DOHH2 (cell line): ENCODE measurements at regions not wholly inside any gene's neighbourhood (a gene's known extent, or its start where the extent isn't known, plus 50 kb on each side); places are given as distances from the start of the nearest gene placed in this dataset.
"Not testable (repeated sequence)": the region's sequence is repeated elsewhere in the genome, so short reads cannot be mapped to it uniquely, and the experiment has no call there.

Experiments
- H3F3A ChIP-seq: fragments of 200-600 bp; sonication (generic), shearing (Covaris generic); 2 replicates; pipeline ENCODE4 v1.6.0; 2016; ENCODE audit warnings: antibody characterized with exemption, mild to moderate bottlenecking; ENCODE audit not compliant: control insufficient read depth, insufficient read depth
- H3K27ac ChIP-seq: fragments of 200-600 bp; sonication (generic); 2 replicates; pipeline ENCODE4 v1.5.1; 2014; ENCODE audit warnings: low read depth, mild to moderate bottlenecking, low read length, moderate library complexity
- H3K27me3 ChIP-seq: fragments of 200-600 bp; sonication (generic); 2 replicates; pipeline ENCODE4 v1.6.1; 2014; ENCODE audit warnings: mild to moderate bottlenecking, low read length, mixed read lengths; ENCODE audit not compliant: control insufficient read depth
- H3K36me3 ChIP-seq: fragments of 200-600 bp; sonication (generic); 2 replicates; pipeline ENCODE4 v1.6.1; 2014; ENCODE audit warnings: mild to moderate bottlenecking, low read length, moderate library complexity, mixed read lengths; ENCODE audit not compliant: control insufficient read depth
- H3K4me1 ChIP-seq: fragments of 200-600 bp; sonication (generic); 2 replicates; pipeline ENCODE4 v1.6.1; 2014; ENCODE audit warnings: mild to moderate bottlenecking, low read length, mixed read lengths; ENCODE audit not compliant: control insufficient read depth
- H3K4me2 ChIP-seq: fragments of 200-600 bp; sonication (generic); 2 replicates; pipeline ENCODE4 v1.6.0; 2014; ENCODE audit warnings: mild to moderate bottlenecking, low read length, moderate library complexity
- H3K4me3 ChIP-seq: fragments of 200-600 bp; sonication (generic); 2 replicates; pipeline ENCODE4 v1.5.1; 2014; ENCODE audit warnings: mild to moderate bottlenecking, low read length, mixed read lengths
- H3K79me2 ChIP-seq: fragments of 200-600 bp; sonication (generic); 2 replicates; pipeline ENCODE4 v1.6.1; 2014; ENCODE audit warnings: mild to moderate bottlenecking, low read length, mixed read lengths; ENCODE audit not compliant: control insufficient read depth
- H3K9me2 ChIP-seq: fragments of 200-600 bp; sonication (generic); replicated peaks from 2 replicates; pipeline ENCODE4 v1.6.1; 2014; ENCODE audit warnings: mild to moderate bottlenecking, low read length, mixed read lengths; ENCODE audit not compliant: control insufficient read depth
- H3K9me3 ChIP-seq: fragments of 200-600 bp; sonication (generic); 2 replicates; pipeline ENCODE4 v1.6.1; 2014; ENCODE audit warnings: antibody characterized with exemption, low read length, mixed read lengths; ENCODE audit not compliant: control insufficient read depth, insufficient read depth
- H4K20me1 ChIP-seq: fragments of 200-600 bp; sonication (generic); 2 replicates; pipeline ENCODE4 v1.6.0; 2014; ENCODE audit warnings: low read depth, mild to moderate bottlenecking, antibody characterized with exemption, low read length, moderate library complexity; ENCODE audit not compliant: control insufficient read depth, insufficient read depth
- EZH2phosphoT487 ChIP-seq: fragments of 200-600 bp; sonication (generic); IDR thresholded peaks from 2 replicates; pipeline ENCODE4 v1.6.1; 2017; ENCODE audit warnings: borderline replicate concordance, mild to moderate bottlenecking, antibody characterized with exemption, low read length, moderate library complexity, mixed read lengths
- TF ChIP-seq, protein P1 (sequence below): fragments of 200-600 bp; sonication (generic); IDR thresholded peaks from one replicate; pipeline ENCODE4 v1.5.1; 2014; ENCODE audit warnings: antibody characterized with exemption, mild to moderate bottlenecking, low read depth, low read length; ENCODE audit not compliant: poor library complexity, severe bottlenecking

DNA sequence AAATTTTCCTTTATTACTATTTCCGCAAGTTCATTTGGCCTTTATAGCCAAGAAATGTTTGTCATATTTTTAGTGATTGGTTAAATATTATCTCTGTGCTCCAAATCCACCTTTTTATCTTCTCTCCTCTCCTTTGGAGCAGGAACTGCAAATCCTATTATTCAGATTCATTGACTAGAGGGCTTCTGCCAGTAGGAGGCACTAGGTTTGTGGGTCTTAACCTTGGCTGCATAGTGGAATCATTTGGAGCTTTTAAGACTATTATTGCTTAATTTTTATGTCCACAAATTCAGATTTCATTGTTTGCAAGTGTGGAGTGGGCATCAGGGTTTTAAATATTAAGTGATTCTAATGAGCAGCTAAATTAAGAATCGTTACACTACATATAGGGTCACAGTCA lies 75.3 kb upstream of the SYT10 start:
- no peaks in the 10 kb centered on the region for H3K9me3 ChIP-seq
- H3F3A ChIP-seq: no peaks in the 10 kb centered on the region
- H3K9me2 ChIP-seq: no peaks in the 10 kb centered on the region
- no peaks in the 10 kb centered on the region for H3K4me1 ChIP-seq
- no peak overlapping the region for H3K4me3 ChIP-seq
- TF ChIP-seq EZH2phosphoT487: no peak
- TF ChIP-seq, protein P1, sequence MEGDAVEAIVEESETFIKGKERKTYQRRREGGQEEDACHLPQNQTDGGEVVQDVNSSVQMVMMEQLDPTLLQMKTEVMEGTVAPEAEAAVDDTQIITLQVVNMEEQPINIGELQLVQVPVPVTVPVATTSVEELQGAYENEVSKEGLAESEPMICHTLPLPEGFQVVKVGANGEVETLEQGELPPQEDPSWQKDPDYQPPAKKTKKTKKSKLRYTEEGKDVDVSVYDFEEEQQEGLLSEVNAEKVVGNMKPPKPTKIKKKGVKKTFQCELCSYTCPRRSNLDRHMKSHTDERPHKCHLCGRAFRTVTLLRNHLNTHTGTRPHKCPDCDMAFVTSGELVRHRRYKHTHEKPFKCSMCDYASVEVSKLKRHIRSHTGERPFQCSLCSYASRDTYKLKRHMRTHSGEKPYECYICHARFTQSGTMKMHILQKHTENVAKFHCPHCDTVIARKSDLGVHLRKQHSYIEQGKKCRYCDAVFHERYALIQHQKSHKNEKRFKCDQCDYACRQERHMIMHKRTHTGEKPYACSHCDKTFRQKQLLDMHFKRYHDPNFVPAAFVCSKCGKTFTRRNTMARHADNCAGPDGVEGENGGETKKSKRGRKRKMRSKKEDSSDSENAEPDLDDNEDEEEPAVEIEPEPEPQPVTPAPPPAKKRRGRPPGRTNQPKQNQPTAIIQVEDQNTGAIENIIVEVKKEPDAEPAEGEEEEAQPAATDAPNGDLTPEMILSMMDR: peak; percentile 26
- H3K27me3 ChIP-seq: no peaks in the 10 kb centered on the region
- H3K27ac ChIP-seq: no peak overlapping the region
- no peaks in the 10 kb centered on the region for H3K79me2 ChIP-seq
- H4K20me1 ChIP-seq: no peaks in the 10 kb centered on the region
- no peak overlapping the region for H3K4me2 ChIP-seq
- H3K36me3 ChIP-seq: no peaks in the 10 kb centered on the region

- no peak overlapping the region for H3K4me2 ChIP-seq
- H3K27me3 ChIP-seq: no peaks in the 10 kb centered on the region
- no peaks in the 10 kb centered on the region for H3K79me2 ChIP-seq
- TF ChIP-seq, protein P1: no peak
- no peak for TF ChIP-seq EZH2phosphoT487
- H3K9me3 ChIP-seq: no peaks in the 10 kb centered on the region
- no peaks in the 10 kb centered on the region for H3K36me3 ChIP-seq
- no peaks in the 10 kb centered on the region for H4K20me1 ChIP-seq
- H3K27ac ChIP-seq: no peak overlapping the region
- H3K9me2 ChIP-seq: no peaks in the 10 kb centered on the region
- H3F3A ChIP-seq: no peaks in the 10 kb centered on the region
- H3K4me3 ChIP-seq: no peak overlapping the region
- no peaks in the 10 kb centered on the region for H3K4me1 ChIP-seq
Observed at GRCh38 chr12:33519566-33519965, 79.9 kb upstream of the SYT10 start.

DNA sequence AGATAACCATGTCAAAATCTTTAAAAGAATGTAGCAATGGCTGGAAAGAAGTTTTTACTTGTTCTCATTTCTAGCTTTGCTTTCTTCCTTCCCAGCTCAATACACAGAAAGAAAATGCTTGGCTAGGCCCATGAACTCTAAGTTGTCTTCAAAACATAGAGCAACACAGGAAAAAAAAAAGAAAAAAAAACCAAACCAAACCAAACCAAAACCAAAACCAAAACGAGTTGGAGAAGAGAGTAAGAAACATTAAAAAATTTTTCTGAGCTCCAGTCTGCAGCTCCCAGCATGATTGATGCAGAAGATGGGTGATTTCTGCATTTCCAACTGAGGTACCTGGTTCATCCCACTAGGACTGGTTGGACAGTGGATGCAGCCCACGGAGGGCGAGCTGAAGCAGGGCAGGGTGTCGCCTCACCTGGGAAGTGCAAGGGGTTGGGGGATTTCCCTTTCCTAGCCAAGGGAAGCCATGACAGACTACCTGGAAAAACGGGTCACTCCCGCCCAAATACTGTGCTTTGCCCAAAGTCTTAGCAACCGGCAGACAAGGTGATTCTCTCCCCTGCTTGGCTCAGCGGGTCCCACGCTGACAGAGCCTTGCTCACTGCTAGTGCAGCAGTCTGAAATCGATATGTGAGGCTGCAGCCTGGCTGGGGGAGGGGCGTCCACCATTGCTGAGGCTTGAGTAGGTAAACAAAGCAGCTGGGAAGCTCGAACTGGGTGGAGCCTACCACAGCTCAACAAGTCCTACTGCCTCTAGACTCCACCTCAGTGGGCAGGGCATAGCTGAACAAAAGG lies 81.1 kb upstream of the SYT10 start:
- H3K27ac ChIP-seq, H3K4me3 ChIP-seq, H3K4me2 ChIP-seq: not testable (repeated sequence)

GRCh38 chr12:33529031-33529430 lies 89.4 kb upstream of the SYT10 start:
- no peaks in the 10 kb centered on the region for H3K9me2 ChIP-seq
- H3K9me3 ChIP-seq: no peaks in the 10 kb centered on the region
- no peaks in the 10 kb centered on the region for H3F3A ChIP-seq
- TF ChIP-seq, protein P1: no peak
- no peak for TF ChIP-seq EZH2phosphoT487
- H3K4me1 ChIP-seq: no peaks in the 10 kb centered on the region
- H3K79me2 ChIP-seq: no peaks in the 10 kb centered on the region
- H3K4me2 ChIP-seq: no peak overlapping the region
- H3K27ac ChIP-seq: no peak overlapping the region
- no peaks in the 10 kb centered on the region for H3K36me3 ChIP-seq
- H3K27me3 ChIP-seq: no peaks in the 10 kb centered on the region
- H4K20me1 ChIP-seq: no peaks in the 10 kb centered on the region
- no peak overlapping the region for H3K4me3 ChIP-seq

More for the DNA sequence above, 81.1 kb upstream of the SYT10 start:
- H3F3A ChIP-seq, H3K9me3 ChIP-seq, H3K36me3 ChIP-seq, H3K4me1 ChIP-seq, H3K27me3 ChIP-seq, H3K9me2 ChIP-seq, H4K20me1 ChIP-seq, H3K79me2 ChIP-seq: not testable (repeated sequence)
